Activated CD8-positive, alpha-beta memory T cell treated with anti-CD3 and anti-CD28 coated beads for 24 hours (primary cell): ENCODE measurements at regions not wholly inside any gene's neighbourhood (a gene's known extent, or its start where the extent isn't known, plus 50 kb on each side); places are given as distances from the start of the nearest gene placed in this dataset.
"Not testable (repeated sequence)": the region's sequence is repeated elsewhere in the genome, so short reads cannot be mapped to it uniquely, and the experiment has no call there.

ENCODE experiments used
- DNase-seq: peaks from one replicate; pipeline ENCODE4 v3.0.0-alpha.2; 2020

GRCh38 chr4:129905256-129905655, 809.3 kb downstream of the C4orf33 start:
- no peak for DNase-seq

GRCh38 chr4:129908117-129908516, 812.2 kb downstream of the C4orf33 start:
- DNase-seq, result no peak

GRCh38 chr4:129916991-129917390, 821.0 kb downstream of the C4orf33 start:
- no peak for DNase-seq

- no peak for DNase-seq
Measured at GRCh38 chr4:129917651-129918050, 821.7 kb downstream of the C4orf33 start.

GRCh38 chr4:129926936-129927335, 831.0 kb downstream of the C4orf33 start:
- no peak for DNase-seq

- DNase-seq, result no peak
Measured at GRCh38 chr4:129929052-129929451, 833.1 kb downstream of the C4orf33 start.

GRCh38 chr4:129929984-129930383, 834.0 kb downstream of the C4orf33 start:
- no peak for DNase-seq

GRCh38 chr4:129950217-129950616, 854.3 kb downstream of the C4orf33 start:
- no peak for DNase-seq

- no peak for DNase-seq
Measured at GRCh38 chr4:129966175-129966574, 870.2 kb downstream of the C4orf33 start.

GRCh38 chr4:129968366-129968765, 872.4 kb downstream of the C4orf33 start:
- DNase-seq, result no peak

- DNase-seq, result no peak
Measured at GRCh38 chr4:129968778-129969177, 872.8 kb downstream of the C4orf33 start.

GRCh38 chr4:129970801-129971200, 874.8 kb downstream of the C4orf33 start:
- no peak for DNase-seq

GRCh38 chr4:129971419-129971818, 875.5 kb downstream of the C4orf33 start:
- DNase-seq, result no peak

- no peak for DNase-seq
Measured at GRCh38 chr4:129972257-129972656, 876.3 kb downstream of the C4orf33 start.

GRCh38 chr4:129974730-129975129, 878.8 kb downstream of the C4orf33 start:
- DNase-seq, result no peak

- no peak for DNase-seq
Measured at GRCh38 chr4:129978315-129978714, 882.4 kb downstream of the C4orf33 start.

GRCh38 chr4:129988957-129989356, 893.0 kb downstream of the C4orf33 start:
- no peak for DNase-seq

- no peak for DNase-seq
Measured at GRCh38 chr4:129994715-129995114, 898.8 kb downstream of the C4orf33 start.

GRCh38 chr4:129998436-129999150, 902.6 kb downstream of the C4orf33 start:
- DNase-seq, result no peak

- DNase-seq, result no peak
Measured at GRCh38 chr4:129999156-129999555, 903.2 kb downstream of the C4orf33 start.

- DNase-seq, result no peak
Measured at GRCh38 chr4:130008461-130008860, 912.5 kb downstream of the C4orf33 start.

- not testable (repeated sequence) for DNase-seq
Measured at GRCh38 chr4:130012806-130013205, 916.9 kb downstream of the C4orf33 start.

GRCh38 chr4:130021706-130022105, 925.8 kb downstream of the C4orf33 start:
- DNase-seq, result no peak

- no peak for DNase-seq
Measured at GRCh38 chr4:130023088-130023487, 927.1 kb downstream of the C4orf33 start.

- no peak for DNase-seq
Measured at GRCh38 chr4:130025701-130026100, 929.7 kb downstream of the C4orf33 start.
